Head of caudate nucleus (tissue), 42 donors: ENCODE measurements at regions not wholly inside any gene's neighbourhood (a gene's known extent, or its start where the extent isn't known, plus 50 kb on each side); places are given as distances from the start of the nearest gene placed in this dataset.

Experiments
- DNase-seq, 42 donors: peaks; one replicate each; pipeline versions ENCODE4 v3.0.0 to v3.0.0-alpha.2; 2020 to 2021; ENCODE audit warnings: mixed read lengths in 7 of 42
- intact Hi-C: fragments of 100-400 bp; cut with DNase I; formaldehyde crosslinking; loops from one replicate; pipeline ENCODE4 v1.15.0; 2022

- intact Hi-C loops = no loop called here
- no peak for DNase-seq
Measured at GRCh38 chr16:85183564-85183963, 71.3 kb upstream of the CIBAR2 start.

GRCh38 chr16:85184404-85184803 is 72.1 kb upstream of the CIBAR2 start:
- intact Hi-C loops = no loop called here
- DNase-seq = no peak

- intact Hi-C loops = no loop called here
- no peak for DNase-seq
Measured at GRCh38 chr16:85185303-85186100, 73.2 kb upstream of the CIBAR2 start.

GRCh38 chr16:85187002-85187401 is 74.7 kb upstream of the CIBAR2 start:
- intact Hi-C loops = no loop called here
- peak in 6 of 42 donors; percentile 11 to 54 (median 40) for DNase-seq

GRCh38 chr16:85187447-85187846 is 75.2 kb upstream of the CIBAR2 start:
- no peak for DNase-seq

GRCh38 chr16:85187886-85188285 is 75.6 kb upstream of the CIBAR2 start:
- no peak for DNase-seq
- intact Hi-C loops = no loop called here

More at GRCh38 chr16:85187447-85187846, 75.2 kb upstream of the CIBAR2 start:
- intact Hi-C loops = no loop called here

GRCh38 chr16:85188822-85189672 is 76.8 kb upstream of the CIBAR2 start:
- intact Hi-C loops = no loop called here
- DNase-seq = no peak

- no peak for DNase-seq
- intact Hi-C loops = no loop called here
Measured at GRCh38 chr16:85190572-85190971, 78.3 kb upstream of the CIBAR2 start.

GRCh38 chr16:85191341-85191965 is 79.2 kb upstream of the CIBAR2 start:
- intact Hi-C loops = no loop called here
- DNase-seq = no peak

GRCh38 chr16:85192238-85193114 is 80.2 kb upstream of the CIBAR2 start:
- intact Hi-C loops = no loop called here

GRCh38 chr16:85193115-85193493 is 80.8 kb upstream of the CIBAR2 start:
- no peak for DNase-seq
- intact Hi-C loops = no loop called here

More at GRCh38 chr16:85192238-85193114, 80.2 kb upstream of the CIBAR2 start:
- no peak for DNase-seq

- intact Hi-C loops = no loop called here
- no peak for DNase-seq
Measured at GRCh38 chr16:85193876-85194275, 81.6 kb upstream of the CIBAR2 start.

GRCh38 chr16:85194307-85195270 is 82.3 kb upstream of the CIBAR2 start:
- DNase-seq = peak in 3 of 42 donors; percentile 43 to 66 (median 60)
- intact Hi-C loops = no loop called here

GRCh38 chr16:85195271-85195647 is 83.0 kb upstream of the CIBAR2 start:
- intact Hi-C loops = no loop called here
- no peak for DNase-seq

GRCh38 chr16:85195900-85196772 is 83.9 kb upstream of the CIBAR2 start:
- no peak for DNase-seq

GRCh38 chr16:85196976-85197375 is 84.7 kb upstream of the CIBAR2 start:
- intact Hi-C loops = no loop called here
- DNase-seq = no peak

More at GRCh38 chr16:85195900-85196772, 83.9 kb upstream of the CIBAR2 start:
- intact Hi-C loops = no loop called here
